Neural cell (in vitro differentiated cells): ENCODE measurements at regions not wholly inside any gene's neighbourhood (a gene's known extent, or its start where the extent isn't known, plus 50 kb on each side); places are given as distances from the start of the nearest gene placed in this dataset.

Experiments
- H2AFZ ChIP-seq: fragments of 200-600, 300-800 bp; sonication (generic), shearing (Covaris generic); 2 replicates; pipeline ENCODE4 v1.6.0; 2014; ENCODE audit warnings: low read depth, mild to moderate bottlenecking, antibody characterized with exemption, low read length, moderate library complexity
- H3F3A ChIP-seq: fragments of 200-600 bp; shearing (Covaris generic); 2 replicates; pipeline ENCODE4 v1.6.1; 2016; ENCODE audit warnings: mild to moderate bottlenecking, moderate library complexity, mixed read lengths, antibody characterized with exemption, low read length; ENCODE audit not compliant: insufficient read depth, poor library complexity, severe bottlenecking
- H3K27ac ChIP-seq: fragments of 200-600, 300-800 bp; sonication (generic), shearing (Covaris generic); 2 replicates; pipeline ENCODE4 v1.5.1; 2014; ENCODE audit warnings: mild to moderate bottlenecking, low read length, moderate library complexity
- H3K27me3 ChIP-seq: fragments of 300-800, 200-600 bp; sonication (generic), shearing (Covaris generic); 2 replicates; pipeline ENCODE4 v1.6.0; 2014; ENCODE audit warnings: mild to moderate bottlenecking, low read depth, low read length, moderate library complexity; ENCODE audit not compliant: insufficient read depth
- H3K36me3 ChIP-seq: fragments of 300-800, 200-600 bp; sonication (generic), shearing (Covaris generic); 2 replicates; pipeline ENCODE4 v1.5.1; 2014; ENCODE audit warnings: mild to moderate bottlenecking, antibody characterized with exemption, low read length, moderate library complexity; ENCODE audit not compliant: insufficient read depth
- H3K4me2 ChIP-seq: fragments of 300-800, 200-600 bp; sonication (generic), shearing (Covaris generic); 2 replicates; pipeline ENCODE4 v1.6.0; 2014; ENCODE audit warnings: mild to moderate bottlenecking, low read length
- H3K4me3 ChIP-seq: fragments of 300-800, 200-600 bp; sonication (generic), shearing (Covaris generic); 2 replicates; pipeline ENCODE4 v1.5.1; 2014; ENCODE audit warnings: mild to moderate bottlenecking, low read length, moderate library complexity
- H3K79me2 ChIP-seq: fragments of 200-600 bp; shearing (Covaris generic); replicated peaks from 2 replicates; pipeline ENCODE4 v1.6.0; 2014; ENCODE audit warnings: mild to moderate bottlenecking, low read length, moderate library complexity; ENCODE audit not compliant: insufficient read depth
- H3K9ac ChIP-seq: fragments of 300-800, 200-600 bp; sonication (generic), shearing (Covaris generic); 2 replicates; pipeline ENCODE4 v1.6.1; 2016; ENCODE audit warnings: mild to moderate bottlenecking, low read length, mixed read lengths
- H3K9me2 ChIP-seq: fragments of 200-600 bp; shearing (Covaris generic); 2 replicates; pipeline ENCODE4 v1.6.1; 2016; ENCODE audit warnings: mild to moderate bottlenecking, low read length, mixed read lengths; ENCODE audit not compliant: insufficient read depth
- H3K9me3 ChIP-seq: fragments of 200-600, 300-800 bp; sonication (generic), shearing (Covaris generic); 2 replicates; pipeline ENCODE4 v1.6.1; 2016; ENCODE audit warnings: mild to moderate bottlenecking, mixed run types, low read length, moderate library complexity, mixed read lengths
- H4K20me1 ChIP-seq: fragments of 200-600 bp; shearing (Covaris generic); 2 replicates; pipeline ENCODE4 v1.6.1; 2016; ENCODE audit warnings: mild to moderate bottlenecking, mixed run types; ENCODE audit not compliant: insufficient read depth
- CTCF ChIP-seq: fragments of 450-650 bp; IDR thresholded peaks from 2 replicates; pipeline ENCODE4 v1.5.1; 2014; ENCODE audit warnings: antibody characterized with exemption, mild to moderate bottlenecking, moderate library complexity; ENCODE audit not compliant: poor library complexity, severe bottlenecking
- EP300 ChIP-seq: fragments of 450-650 bp; conservative IDR thresholded peaks from 2 replicates; pipeline ENCODE4 v1.6.1; 2014; ENCODE audit warnings: antibody characterized with exemption, mild to moderate bottlenecking, moderate library complexity; ENCODE audit not compliant: poor library complexity, severe bottlenecking
- EZH2 ChIP-seq: fragments of 200-600, 300-800 bp; shearing (Covaris generic), sonication (generic); IDR thresholded peaks from 2 replicates; pipeline ENCODE4 v1.6.1; 2014; ENCODE audit warnings: antibody characterized with exemption, low read length, borderline replicate concordance, mild to moderate bottlenecking; ENCODE audit not compliant: insufficient read depth, poor library complexity, severe bottlenecking
- MXI1 ChIP-seq: fragments of 450-650 bp; conservative IDR thresholded peaks from 2 replicates; pipeline ENCODE4 v1.6.1; 2014; ENCODE audit warnings: antibody characterized with exemption, mild to moderate bottlenecking; ENCODE audit not compliant: poor library complexity, severe bottlenecking
- POLR2AphosphoS5 ChIP-seq: IDR thresholded peaks from 2 replicates; pipeline ENCODE4 v1.6.1; 2012
- RAD21 ChIP-seq: fragments of 450-650 bp; conservative IDR thresholded peaks from 2 replicates; pipeline ENCODE4 v1.6.1; 2014; ENCODE audit warnings: antibody characterized with exemption, mild to moderate bottlenecking, moderate library complexity
- SMC3 ChIP-seq: fragments of 450-650 bp; conservative IDR thresholded peaks from 2 replicates; pipeline ENCODE4 v1.6.1; 2014; ENCODE audit warnings: antibody characterized with exemption, mild to moderate bottlenecking, moderate library complexity; ENCODE audit not compliant: poor library complexity
- TAF1 ChIP-seq: IDR thresholded peaks from 2 replicates; pipeline ENCODE4 v1.6.1; 2012; ENCODE audit warnings: low read depth
- TF ChIP-seq, protein P1 (sequence below): IDR thresholded peaks from 2 replicates; pipeline ENCODE4 v1.6.1; 2012; ENCODE audit warnings: borderline replicate concordance

- H3K27ac ChIP-seq: no peak overlapping the region
- no peaks in the 10 kb centered on the region for H4K20me1 ChIP-seq
- H3K27me3 ChIP-seq: no peaks in the 10 kb centered on the region
- no peak overlapping the region for H3K4me3 ChIP-seq
- H3K9me2 ChIP-seq: no peaks in the 10 kb centered on the region
- no peaks in the 10 kb centered on the region for H3K9me3 ChIP-seq
- no peaks in the 10 kb centered on the region for H3K36me3 ChIP-seq
- no peaks in the 10 kb centered on the region for H3K79me2 ChIP-seq
- H3K9ac ChIP-seq: no peak overlapping the region
- no peak overlapping the region for H2AFZ ChIP-seq
- no peak overlapping the region for H3K4me2 ChIP-seq
- no peaks in the 10 kb centered on the region for H3F3A ChIP-seq
- no peak for TF ChIP-seq POLR2AphosphoS5
- TF ChIP-seq TAF1: no peak
- no peak for TF ChIP-seq SMC3
- no peak for TF ChIP-seq CTCF
- no peak for TF ChIP-seq EZH2
- TF ChIP-seq, protein P1, sequence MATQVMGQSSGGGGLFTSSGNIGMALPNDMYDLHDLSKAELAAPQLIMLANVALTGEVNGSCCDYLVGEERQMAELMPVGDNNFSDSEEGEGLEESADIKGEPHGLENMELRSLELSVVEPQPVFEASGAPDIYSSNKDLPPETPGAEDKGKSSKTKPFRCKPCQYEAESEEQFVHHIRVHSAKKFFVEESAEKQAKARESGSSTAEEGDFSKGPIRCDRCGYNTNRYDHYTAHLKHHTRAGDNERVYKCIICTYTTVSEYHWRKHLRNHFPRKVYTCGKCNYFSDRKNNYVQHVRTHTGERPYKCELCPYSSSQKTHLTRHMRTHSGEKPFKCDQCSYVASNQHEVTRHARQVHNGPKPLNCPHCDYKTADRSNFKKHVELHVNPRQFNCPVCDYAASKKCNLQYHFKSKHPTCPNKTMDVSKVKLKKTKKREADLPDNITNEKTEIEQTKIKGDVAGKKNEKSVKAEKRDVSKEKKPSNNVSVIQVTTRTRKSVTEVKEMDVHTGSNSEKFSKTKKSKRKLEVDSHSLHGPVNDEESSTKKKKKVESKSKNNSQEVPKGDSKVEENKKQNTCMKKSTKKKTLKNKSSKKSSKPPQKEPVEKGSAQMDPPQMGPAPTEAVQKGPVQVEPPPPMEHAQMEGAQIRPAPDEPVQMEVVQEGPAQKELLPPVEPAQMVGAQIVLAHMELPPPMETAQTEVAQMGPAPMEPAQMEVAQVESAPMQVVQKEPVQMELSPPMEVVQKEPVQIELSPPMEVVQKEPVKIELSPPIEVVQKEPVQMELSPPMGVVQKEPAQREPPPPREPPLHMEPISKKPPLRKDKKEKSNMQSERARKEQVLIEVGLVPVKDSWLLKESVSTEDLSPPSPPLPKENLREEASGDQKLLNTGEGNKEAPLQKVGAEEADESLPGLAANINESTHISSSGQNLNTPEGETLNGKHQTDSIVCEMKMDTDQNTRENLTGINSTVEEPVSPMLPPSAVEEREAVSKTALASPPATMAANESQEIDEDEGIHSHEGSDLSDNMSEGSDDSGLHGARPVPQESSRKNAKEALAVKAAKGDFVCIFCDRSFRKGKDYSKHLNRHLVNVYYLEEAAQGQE: no peak
- TF ChIP-seq EP300: no peak
- TF ChIP-seq MXI1: no peak
- no peak for TF ChIP-seq RAD21
These were observed 179.4 kb downstream of the ERMARD start for GRCh38 chr6:169930799-169931198.

DNA sequence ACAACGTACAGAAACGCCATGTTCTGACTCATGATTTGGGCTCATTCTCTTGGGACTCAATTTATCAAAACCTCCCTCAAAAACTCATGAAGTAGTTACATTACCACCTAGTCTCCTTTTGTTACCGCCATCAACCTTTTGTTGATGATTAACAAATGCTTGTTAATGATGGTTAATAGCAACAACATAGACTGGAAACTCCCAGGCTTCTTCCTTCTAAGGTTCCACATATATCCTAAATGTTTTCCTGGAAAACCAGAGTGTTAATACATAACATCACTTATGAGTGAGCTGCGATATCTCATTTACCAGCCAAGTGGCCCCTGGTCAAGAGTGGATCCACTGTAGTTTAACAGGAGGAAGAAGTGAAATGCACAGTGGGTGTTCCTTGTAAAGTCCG is 176.3 kb downstream of the ERMARD start:
- no peak overlapping the region for H3K4me2 ChIP-seq
- no peak overlapping the region for H3K4me3 ChIP-seq
- H3K36me3 ChIP-seq: no peaks in the 10 kb centered on the region
- no peaks in the 10 kb centered on the region for H3K27me3 ChIP-seq
- no peaks in the 10 kb centered on the region for H3K9me3 ChIP-seq
- no peaks in the 10 kb centered on the region for H3K9me2 ChIP-seq
- H3K27ac ChIP-seq: no peak overlapping the region
- no peak overlapping the region for H2AFZ ChIP-seq
- TF ChIP-seq SMC3 (no peak), CTCF (no peak), POLR2AphosphoS5 (no peak), MXI1 (no peak), EZH2 (no peak), RAD21 (no peak), EP300 (no peak), TAF1 (no peak)
- TF ChIP-seq, protein P1: no peak
- H3K9ac ChIP-seq: no peak overlapping the region
- H3K79me2 ChIP-seq: no peaks in the 10 kb centered on the region
- H4K20me1 ChIP-seq: no peaks in the 10 kb centered on the region
- H3F3A ChIP-seq: no peaks in the 10 kb centered on the region
